ENCODE measurements at regions not wholly inside any gene's neighbourhood (a gene's known extent, or its start where the extent isn't known, plus 50 kb on each side); places are given as distances from the start of the nearest gene placed in this dataset.

GRCh38 chr3:152524198-152525140 is 255.7 kb downstream of the MBNL1 start:
- Histone ChIP-seq H3K27me3 (ENCODE audit: insufficient read depth in 3 of 3, low read length in 2 of 3) (no peaks in the 10 kb centered on the region), H3K4me3 (no peak overlapping the region), H3K4me1 (peaks cover 7% of the 10 kb centered on the region), H3K27ac (no peak overlapping the region), H3K9me3 (no peaks in the 10 kb centered on the region), H3K36me3 (ENCODE audit: insufficient read depth in 1 of 2, low read depth in 1 of 2) (no peaks in the 10 kb centered on the region)
- peak in 3 of 4 donors; percentile 44 to 81 (median 68) for ATAC-seq
- no peak for DNase-seq
- WGBS, 3 donors = 66 to 77% (median 69%) methylated on average over 3 of the region's 3 CpGs
- intact Hi-C loops (cut with DNase I) = no loop called here
- peak; percentile 81 for TF ChIP-seq CTCF (IDR thresholded peaks at IDR 0.05)

GRCh38 chr3:152531717-152532116 is 263.0 kb downstream of the MBNL1 start:
- no peak for DNase-seq
- H3K36me3 ChIP-seq (ENCODE audit: insufficient read depth in 1 of 2, low read depth in 1 of 2) = no peaks in the 10 kb centered on the region
- H3K4me1 ChIP-seq = no peaks in the 10 kb centered on the region
- no peak for ATAC-seq
- H3K27ac ChIP-seq = no peak overlapping the region
- no peaks in the 10 kb centered on the region for H3K9me3 ChIP-seq
- no peak for TF ChIP-seq CTCF (IDR thresholded peaks at IDR 0.05)
- intact Hi-C loops (cut with DNase I) = no loop called here
- no peaks in the 10 kb centered on the region for H3K27me3 ChIP-seq (ENCODE audit: insufficient read depth in 3 of 3, low read length in 2 of 3)
- H3K4me3 ChIP-seq = no peak overlapping the region

GRCh38 chr3:152538518-152538917 is 269.8 kb downstream of the MBNL1 start:
- no peak for TF ChIP-seq CTCF (IDR thresholded peaks at IDR 0.05)
- Histone ChIP-seq H3K9me3 (peaks cover 6% of the 10 kb centered on the region), H3K36me3 (ENCODE audit: insufficient read depth in 1 of 2, low read depth in 1 of 2) (no peaks in the 10 kb centered on the region), H3K4me3 (no peak overlapping the region), H3K27ac (no peak overlapping the region), H3K4me1 (no peaks in the 10 kb centered on the region), H3K27me3 (ENCODE audit: insufficient read depth in 3 of 3, low read length in 2 of 3) (no peaks in the 10 kb centered on the region)
- intact Hi-C loops (cut with DNase I) = no loop called here
- ATAC-seq (no peak), DNase-seq (no peak)
- 71 to 91% (median 81%) methylated on average over 1 of the region's 1 CpG for WGBS, 3 donors

- 91 to 93% (median 93%) methylated on average over 2 of the region's 2 CpGs for WGBS, 3 donors
- H3K27me3 ChIP-seq (ENCODE audit: insufficient read depth in 3 of 3, low read length in 2 of 3) = no peaks in the 10 kb centered on the region
- no peaks in the 10 kb centered on the region for H3K4me1 ChIP-seq
- ATAC-seq (no peak), DNase-seq (no peak)
- peaks cover 6% of the 10 kb centered on the region for H3K9me3 ChIP-seq
- H3K36me3 ChIP-seq (ENCODE audit: insufficient read depth in 1 of 2, low read depth in 1 of 2) = no peaks in the 10 kb centered on the region
- no peak overlapping the region for H3K27ac ChIP-seq
- intact Hi-C loops (cut with DNase I) = no loop called here
- no peak overlapping the region for H3K4me3 ChIP-seq
- TF ChIP-seq CTCF (IDR thresholded peaks at IDR 0.05) = no peak
Measured at GRCh38 chr3:152539191-152539764, 270.5 kb downstream of the MBNL1 start.

Measured in psoas muscle (tissue), 7 donors.